ENCODE measurements at regions not wholly inside any gene's neighbourhood (a gene's known extent, or its start where the extent isn't known, plus 50 kb on each side); places are given as distances from the start of the nearest gene placed in this dataset.

- peak; percentile 79 for DNase-seq (ENCODE audit: low read depth)
Observed at GRCh38 chr11:109745996-109746625, 324.1 kb downstream of the C11orf87 start.

- peak; percentile 68 for DNase-seq (ENCODE audit: low read depth)
Observed at GRCh38 chr11:109747839-109748238, 325.8 kb downstream of the C11orf87 start.

GRCh38 chr11:109749476-109749875 lies 327.5 kb downstream of the C11orf87 start:
- no peak for DNase-seq (ENCODE audit: low read depth)

- DNase-seq (ENCODE audit: low read depth): no peak
Observed at GRCh38 chr11:109750964-109751363, 329.0 kb downstream of the C11orf87 start.

- no peak for DNase-seq (ENCODE audit: low read depth)
Observed at GRCh38 chr11:109752212-109752825, 330.3 kb downstream of the C11orf87 start.

GRCh38 chr11:109756521-109756920 lies 334.5 kb downstream of the C11orf87 start:
- DNase-seq (ENCODE audit: low read depth): no peak

GRCh38 chr11:109756951-109757350 lies 335.0 kb downstream of the C11orf87 start:
- DNase-seq (ENCODE audit: low read depth): no peak

GRCh38 chr11:109762546-109762945 lies 330.6 kb upstream of the ZC3H12C start:
- DNase-seq (ENCODE audit: low read depth): no peak

- DNase-seq (ENCODE audit: low read depth): no peak
Observed at GRCh38 chr11:109765709-109766311, 327.4 kb upstream of the ZC3H12C start.

- DNase-seq (ENCODE audit: low read depth): no peak
Observed at GRCh38 chr11:109769858-109770257, 323.3 kb upstream of the ZC3H12C start.

GRCh38 chr11:109770323-109770722 lies 322.9 kb upstream of the ZC3H12C start:
- DNase-seq (ENCODE audit: low read depth): no peak

- peak; percentile 88 for DNase-seq (ENCODE audit: low read depth)
Observed at GRCh38 chr11:109772892-109773291, 320.3 kb upstream of the ZC3H12C start.

- no peak for DNase-seq (ENCODE audit: low read depth)
Observed at GRCh38 chr11:109775686-109776085, 317.5 kb upstream of the ZC3H12C start.

GRCh38 chr11:109783014-109783413 lies 310.2 kb upstream of the ZC3H12C start:
- DNase-seq (ENCODE audit: low read depth): no peak

- no peak for DNase-seq (ENCODE audit: low read depth)
Observed at GRCh38 chr11:109783840-109784239, 309.4 kb upstream of the ZC3H12C start.

- no peak for DNase-seq (ENCODE audit: low read depth)
Observed at GRCh38 chr11:109784536-109784935, 308.7 kb upstream of the ZC3H12C start.

- no peak for DNase-seq (ENCODE audit: low read depth)
Observed at GRCh38 chr11:109785198-109785597, 308.0 kb upstream of the ZC3H12C start.

GRCh38 chr11:109785714-109786113 lies 307.5 kb upstream of the ZC3H12C start:
- no peak for DNase-seq (ENCODE audit: low read depth)

GRCh38 chr11:109788948-109789490 lies 304.2 kb upstream of the ZC3H12C start:
- no peak for DNase-seq (ENCODE audit: low read depth)

GRCh38 chr11:109789901-109790300 lies 303.3 kb upstream of the ZC3H12C start:
- DNase-seq (ENCODE audit: low read depth): no peak

- no peak for DNase-seq (ENCODE audit: low read depth)
Observed at GRCh38 chr11:109791337-109791736, 301.9 kb upstream of the ZC3H12C start.

GRCh38 chr11:109794501-109794900 lies 298.7 kb upstream of the ZC3H12C start:
- DNase-seq (ENCODE audit: low read depth): no peak

GRCh38 chr11:109795234-109795633 lies 298.0 kb upstream of the ZC3H12C start:
- no peak for DNase-seq (ENCODE audit: low read depth)

All from myocyte (in vitro differentiated cells).